HG03039 (cell line): ENCODE measurements at regions not wholly inside any gene's neighbourhood (a gene's known extent, or its start where the extent isn't known, plus 50 kb on each side); places are given as distances from the start of the nearest gene placed in this dataset.
"Not testable (repeated sequence)": the region's sequence is repeated elsewhere in the genome, so short reads cannot be mapped to it uniquely, and the experiment has no call there.

Source experiments
- ATAC-seq: cut with Tn5 transposase; IDR thresholded peaks from one replicate; pipeline ENCODE4 v1.9.1; 2021; ENCODE audit warnings: mild to moderate bottlenecking, moderate library complexity; ENCODE audit not compliant: unreplicated experiment

DNA sequence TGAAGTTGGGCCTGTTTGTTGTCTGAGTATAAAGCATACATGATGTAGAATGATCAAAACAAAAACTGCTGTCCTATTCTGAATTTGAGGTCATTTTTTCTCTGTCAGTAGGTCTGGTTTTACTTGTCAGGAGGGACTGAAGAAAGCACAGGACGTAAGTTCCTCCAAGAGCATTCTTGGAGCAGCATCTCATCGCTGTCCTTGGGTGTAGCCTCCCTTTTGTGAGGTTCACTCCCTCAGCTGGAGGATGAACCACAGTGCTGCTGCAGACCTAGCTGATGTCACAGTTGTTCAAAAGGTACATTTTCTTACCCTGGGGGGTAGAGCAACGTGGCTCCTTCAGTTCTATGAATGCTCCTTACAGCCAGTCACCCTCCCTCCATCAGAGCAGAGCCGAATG lies 490.0 kb upstream of the TBL1XR1 start:
- ATAC-seq = no peak

DNA sequence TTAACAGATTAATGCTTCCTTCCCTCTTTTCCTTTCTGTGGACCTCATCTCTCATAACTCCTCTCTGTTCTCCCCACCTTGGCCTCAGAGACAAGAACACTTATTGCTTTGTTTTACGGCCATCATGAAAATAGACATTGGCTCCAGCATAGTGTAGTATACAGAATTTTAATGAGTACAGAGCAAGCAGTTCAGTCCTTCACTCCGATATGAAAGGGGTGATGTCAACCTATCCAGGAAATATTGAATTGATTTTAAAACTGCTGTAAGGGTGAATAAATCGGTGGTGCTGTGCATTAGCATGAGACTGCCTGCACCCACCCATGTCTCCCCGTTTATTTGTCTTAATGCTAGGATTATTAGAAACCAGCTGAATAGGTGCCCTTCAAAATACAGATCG lies 490.9 kb upstream of the TBL1XR1 start:
- ATAC-seq = no peak

DNA sequence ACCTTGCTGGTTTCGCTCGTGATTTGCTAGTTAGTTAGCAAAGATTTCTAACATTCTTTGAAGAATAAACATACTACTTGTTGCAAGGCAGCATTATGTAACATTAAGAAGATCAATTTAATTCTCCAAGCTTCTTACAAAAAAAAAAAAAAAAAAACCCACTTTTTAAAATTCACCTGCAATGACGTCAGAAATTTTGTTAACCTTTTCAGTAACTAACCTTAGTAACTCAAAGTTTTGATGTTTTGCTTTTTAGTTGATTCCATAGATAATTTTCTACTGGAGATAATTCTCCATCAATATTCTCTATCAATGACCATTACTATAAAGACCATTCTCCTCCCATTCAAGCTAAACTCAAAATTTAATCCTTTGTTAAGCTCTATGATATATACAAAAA lies 491.8 kb upstream of the TBL1XR1 start:
- no peak for ATAC-seq

DNA sequence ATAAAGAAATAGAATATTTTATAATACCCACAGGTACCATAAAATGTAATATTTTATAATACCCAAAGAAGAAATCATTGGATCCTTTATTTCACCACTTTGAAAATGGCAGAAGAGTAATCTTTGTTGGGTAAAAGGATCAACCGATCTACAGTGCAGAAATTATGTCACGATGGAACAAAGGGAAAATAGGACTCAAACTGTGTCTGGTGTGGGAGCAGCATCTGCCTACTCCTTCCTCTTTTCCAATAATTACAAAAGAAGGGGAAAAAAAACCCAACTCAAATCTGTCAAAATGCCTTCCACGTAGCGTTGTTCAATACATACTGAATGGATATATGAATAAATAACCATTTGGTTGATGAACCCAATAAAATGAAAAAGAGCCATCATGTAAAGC lies 492.6 kb upstream of the TBL1XR1 start:
- ATAC-seq = no peak

- ATAC-seq = no peak
These were observed 493.0 kb upstream of the TBL1XR1 start for GRCh38 chr3:177690306-177690705.

DNA sequence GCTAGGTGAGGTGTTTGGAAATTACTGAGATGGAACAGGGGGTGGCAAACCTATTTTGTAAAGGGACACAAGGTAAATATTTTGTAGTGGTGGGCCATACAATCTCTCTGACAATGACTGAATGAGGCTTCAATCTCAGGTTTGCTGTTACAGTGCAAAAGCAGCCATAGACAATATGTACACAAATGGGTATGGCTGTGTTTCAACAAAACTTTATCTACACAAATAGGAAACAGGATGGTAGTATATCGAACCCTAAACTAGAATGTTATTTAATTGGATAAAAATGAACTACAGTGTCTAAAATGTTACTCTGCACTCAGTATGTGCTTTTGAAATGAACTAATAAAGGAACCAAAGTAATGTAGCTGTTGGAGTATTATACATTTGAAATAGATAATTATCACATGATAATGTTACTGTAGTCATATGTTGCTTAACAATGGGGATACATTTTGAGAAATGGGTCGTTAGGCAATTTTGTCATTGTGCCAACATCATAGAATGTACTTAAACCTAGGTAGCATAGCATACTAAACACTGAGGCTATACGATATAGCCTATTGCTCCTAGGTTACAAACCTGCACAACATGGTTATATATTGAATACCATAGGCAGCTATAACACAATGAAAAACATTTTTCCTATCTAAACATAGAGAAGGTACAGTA lies 495.2 kb upstream of the TBL1XR1 start:
- ATAC-seq = no peak

DNA sequence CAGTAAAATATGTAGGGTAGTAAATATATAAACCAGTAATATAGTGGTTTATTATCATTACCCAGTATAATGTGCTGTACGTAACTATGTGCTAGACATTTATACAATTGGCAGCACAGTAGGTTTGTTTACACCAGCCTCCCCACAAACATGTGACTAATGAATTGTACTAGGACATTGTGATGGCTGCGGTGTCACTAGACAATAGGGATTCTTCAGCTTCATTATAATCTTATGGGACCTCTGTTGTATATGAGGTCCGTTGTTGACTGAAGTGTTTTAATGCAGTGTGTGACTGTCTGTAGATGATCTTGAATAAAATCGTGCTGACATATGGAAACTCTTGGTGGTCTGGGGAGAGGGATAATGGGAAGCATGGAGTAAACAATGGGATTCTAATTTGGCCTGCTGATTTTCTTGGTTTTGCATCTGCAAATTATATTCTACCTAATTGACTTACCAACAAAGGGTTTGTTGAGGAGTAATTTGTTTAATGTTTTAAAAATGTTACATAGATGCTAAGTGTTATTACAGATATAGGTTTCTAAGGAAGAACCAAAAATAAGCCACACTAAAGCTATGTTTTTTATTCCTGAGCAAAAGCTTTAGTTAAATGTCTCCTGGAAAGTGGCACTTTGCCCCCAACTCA lies 496.5 kb upstream of the TBL1XR1 start:
- no peak for ATAC-seq

GRCh38 chr3:177694316-177694715 lies 497.0 kb upstream of the TBL1XR1 start:
- no peak for ATAC-seq

DNA sequence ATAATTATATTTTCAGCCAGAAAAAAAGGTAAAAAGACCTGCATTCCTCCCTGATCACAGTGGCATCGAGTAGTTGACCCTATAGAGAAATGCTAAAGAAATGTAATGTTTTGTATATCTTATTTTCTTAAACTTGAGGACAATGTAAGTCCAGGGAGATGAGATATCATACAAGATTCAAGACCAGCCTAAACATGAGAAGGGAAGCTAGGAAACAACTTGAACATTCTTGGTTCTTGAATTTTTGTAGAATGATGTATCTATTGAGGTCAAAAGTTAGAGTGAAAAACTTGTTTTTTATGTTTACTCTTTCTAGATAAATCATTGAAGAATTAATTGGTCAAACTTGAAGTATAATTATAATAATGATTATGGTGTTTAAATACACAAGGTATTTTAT lies 497.7 kb upstream of the TBL1XR1 start:
- no peak for ATAC-seq

- ATAC-seq = no peak
These were observed 502.8 kb upstream of the TBL1XR1 start for GRCh38 chr3:177700117-177700516.

GRCh38 chr3:177703788-177704187 lies 506.5 kb upstream of the TBL1XR1 start:
- ATAC-seq = no peak

- ATAC-seq = no peak
These were observed 508.9 kb upstream of the TBL1XR1 start for GRCh38 chr3:177705976-177706823.

DNA sequence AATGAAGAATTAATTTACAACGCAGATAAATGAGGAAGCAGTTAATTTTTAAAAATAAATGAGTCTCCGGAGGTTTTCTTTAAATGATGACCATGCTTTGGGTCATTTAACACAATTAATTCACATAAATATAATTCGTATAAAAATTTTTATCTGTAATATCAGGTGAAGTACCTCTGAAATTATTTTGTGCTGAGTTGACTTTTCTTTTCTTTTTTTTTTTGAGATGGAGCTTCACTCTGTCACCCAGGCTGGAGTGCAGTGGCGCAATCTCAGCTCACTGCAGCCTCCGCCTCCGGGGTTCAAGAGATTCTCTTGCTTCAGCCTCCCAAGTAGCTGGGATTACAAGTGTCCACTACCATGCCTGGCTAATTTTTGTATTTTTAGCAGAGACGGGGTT lies 512.2 kb upstream of the TBL1XR1 start:
- not testable (repeated sequence) for ATAC-seq

DNA sequence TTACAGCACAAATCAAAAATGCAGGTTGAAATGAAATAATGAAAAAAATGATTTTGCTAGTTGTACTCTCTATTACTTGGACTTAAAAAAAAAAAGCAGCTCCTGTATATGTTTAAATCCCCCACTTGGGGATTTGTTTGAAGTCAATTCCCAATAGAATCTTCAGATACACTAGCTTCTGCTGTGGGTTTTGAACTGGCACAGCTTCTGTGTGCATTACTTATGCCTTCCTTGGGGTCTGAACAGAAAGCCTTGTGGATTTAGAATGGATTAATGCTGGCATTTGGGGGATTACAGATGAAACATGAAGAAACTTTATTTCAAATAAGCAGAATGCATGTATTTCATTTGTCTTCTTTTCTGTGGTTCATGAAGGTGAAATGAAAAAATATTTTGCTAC lies 513.2 kb upstream of the TBL1XR1 start:
- ATAC-seq = no peak

- ATAC-seq = no peak
These were observed 514.4 kb upstream of the TBL1XR1 start for GRCh38 chr3:177711637-177712036.

- no peak for ATAC-seq
These were observed 516.9 kb upstream of the TBL1XR1 start for GRCh38 chr3:177713928-177714900.

DNA sequence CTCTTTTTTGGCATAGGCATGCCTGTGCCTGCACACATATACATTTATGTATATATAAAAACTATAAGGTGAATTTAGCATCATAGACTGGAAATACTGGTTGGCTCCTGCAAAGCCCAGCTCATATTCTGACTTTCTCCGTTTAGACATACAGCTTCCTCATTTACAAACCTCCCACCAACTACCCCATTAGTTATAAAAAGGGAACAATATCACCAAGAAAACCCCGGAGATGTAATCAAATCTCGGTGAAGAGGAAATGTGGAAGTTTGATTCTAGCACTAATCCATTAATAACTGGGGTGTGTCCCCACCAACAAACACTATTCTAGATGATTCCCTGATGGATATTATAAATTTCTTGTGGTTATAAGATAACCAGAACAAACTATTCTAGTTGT lies 517.7 kb upstream of the TBL1XR1 start:
- no peak for ATAC-seq

DNA sequence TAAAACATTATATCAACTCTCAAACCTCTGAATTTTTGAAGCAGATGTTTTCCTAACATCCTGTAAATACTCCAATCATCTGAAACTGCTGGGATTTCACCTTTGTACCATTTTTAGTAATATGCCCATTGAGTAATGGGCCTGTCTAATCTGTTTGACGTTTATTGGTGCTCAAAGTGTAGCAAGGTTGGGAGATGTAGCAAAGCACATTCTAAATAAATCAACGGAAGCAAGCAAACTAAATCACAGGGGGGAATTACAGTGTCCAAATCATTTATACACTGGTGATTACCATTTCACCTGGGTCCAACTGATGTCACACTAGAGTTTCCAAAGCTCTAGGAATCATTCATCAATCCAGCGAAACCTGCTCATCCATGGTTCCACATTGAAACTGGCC lies 518.7 kb upstream of the TBL1XR1 start:
- ATAC-seq = no peak

GRCh38 chr3:177720927-177721326 lies 523.6 kb upstream of the TBL1XR1 start:
- ATAC-seq = not testable (repeated sequence)

GRCh38 chr3:177721864-177722785 lies 524.8 kb upstream of the TBL1XR1 start:
- ATAC-seq = no peak
